Ishikawa (cell line): ENCODE measurements at regions not wholly inside any gene's neighbourhood (a gene's known extent, or its start where the extent isn't known, plus 50 kb on each side); places are given as distances from the start of the nearest gene placed in this dataset.
A peak's percentile ranks its signal among the peaks of the same experiment; 100 is the strongest.

Experiments
- CEBPB ChIP-seq: IDR thresholded peaks from 2 replicates; pipeline ENCODE4 v1.6.1; 2012
- CREB1 ChIP-seq: IDR thresholded peaks from 2 replicates; pipeline ENCODE4 v1.6.1; 2012; ENCODE audit warnings: low read depth
- EGR1 ChIP-seq: IDR thresholded peaks from 2 replicates; pipeline ENCODE4 v1.6.1; 2012
- EP300 ChIP-seq: IDR thresholded peaks from 2 replicates; pipeline ENCODE4 v1.6.1; 2012; ENCODE audit warnings: borderline replicate concordance
- FOXM1 ChIP-seq: IDR thresholded peaks from 2 replicates; pipeline ENCODE4 v1.6.1; 2012; ENCODE audit warnings: low read depth, borderline replicate concordance
- NFIC ChIP-seq: IDR thresholded peaks from 2 replicates; pipeline ENCODE4 v1.6.1; 2012
- RAD21 ChIP-seq: IDR thresholded peaks from 2 replicates; pipeline ENCODE4 v1.6.1; 2012; ENCODE audit warnings: low read depth
- TAF1 ChIP-seq: IDR thresholded peaks from 2 replicates; pipeline ENCODE4 v1.6.1; 2012; ENCODE audit warnings: low read depth, mild to moderate bottlenecking
- TCF12 ChIP-seq: IDR thresholded peaks from 2 replicates; pipeline ENCODE4 v1.6.1; 2012; ENCODE audit warnings: low read depth
- TEAD4 ChIP-seq: IDR thresholded peaks from 2 replicates; pipeline ENCODE4 v1.6.1; 2012
- YY1 ChIP-seq: IDR thresholded peaks from 2 replicates; pipeline ENCODE4 v1.6.1; 2012; ENCODE audit warnings: low read depth
- ZBTB7A ChIP-seq: IDR thresholded peaks from 2 replicates; pipeline ENCODE4 v1.6.1; 2012; ENCODE audit warnings: low read depth
- TF ChIP-seq, protein P1 (sequence below): IDR thresholded peaks from 2 replicates; pipeline ENCODE4 v1.6.1; 2012
- TF ChIP-seq, protein P2 (sequence below): IDR thresholded peaks from 2 replicates; pipeline ENCODE4 v1.6.1; 2012; ENCODE audit warnings: low read depth, mild to moderate bottlenecking
- TF ChIP-seq, protein P3 (sequence below): IDR thresholded peaks from 2 replicates; pipeline ENCODE4 v1.6.1; 2012

DNA sequence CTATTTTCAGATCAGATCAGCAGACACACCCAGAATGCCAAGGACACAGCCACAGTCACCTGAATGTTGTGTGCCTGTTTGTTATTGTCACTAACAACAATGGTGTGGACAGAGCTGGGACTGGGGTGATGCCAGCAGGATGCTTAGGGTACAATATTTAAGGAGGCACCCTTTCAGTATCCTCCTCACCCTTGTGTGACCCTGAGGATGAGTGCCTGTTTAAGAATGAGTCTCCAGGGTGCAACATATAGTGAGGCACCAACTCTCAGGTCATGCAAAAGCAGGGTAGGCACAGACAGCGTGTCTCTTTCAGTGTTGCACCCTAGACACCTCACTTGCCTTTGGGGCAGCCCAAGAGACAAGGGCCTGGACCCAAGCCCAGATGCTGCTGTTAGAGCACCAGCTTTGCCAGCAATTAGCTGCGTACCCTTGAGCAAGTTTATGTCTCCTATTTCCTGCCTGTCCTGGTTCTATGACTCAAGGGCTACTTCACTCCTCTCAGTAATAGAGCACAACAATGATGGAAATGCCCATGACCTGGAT lies 122.6 kb downstream of the AQP9 start:
- TF ChIP-seq, protein P1, sequence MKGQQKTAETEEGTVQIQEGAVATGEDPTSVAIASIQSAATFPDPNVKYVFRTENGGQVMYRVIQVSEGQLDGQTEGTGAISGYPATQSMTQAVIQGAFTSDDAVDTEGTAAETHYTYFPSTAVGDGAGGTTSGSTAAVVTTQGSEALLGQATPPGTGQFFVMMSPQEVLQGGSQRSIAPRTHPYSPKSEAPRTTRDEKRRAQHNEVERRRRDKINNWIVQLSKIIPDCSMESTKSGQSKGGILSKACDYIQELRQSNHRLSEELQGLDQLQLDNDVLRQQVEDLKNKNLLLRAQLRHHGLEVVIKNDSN, result no peak
- TF ChIP-seq, protein P2, sequence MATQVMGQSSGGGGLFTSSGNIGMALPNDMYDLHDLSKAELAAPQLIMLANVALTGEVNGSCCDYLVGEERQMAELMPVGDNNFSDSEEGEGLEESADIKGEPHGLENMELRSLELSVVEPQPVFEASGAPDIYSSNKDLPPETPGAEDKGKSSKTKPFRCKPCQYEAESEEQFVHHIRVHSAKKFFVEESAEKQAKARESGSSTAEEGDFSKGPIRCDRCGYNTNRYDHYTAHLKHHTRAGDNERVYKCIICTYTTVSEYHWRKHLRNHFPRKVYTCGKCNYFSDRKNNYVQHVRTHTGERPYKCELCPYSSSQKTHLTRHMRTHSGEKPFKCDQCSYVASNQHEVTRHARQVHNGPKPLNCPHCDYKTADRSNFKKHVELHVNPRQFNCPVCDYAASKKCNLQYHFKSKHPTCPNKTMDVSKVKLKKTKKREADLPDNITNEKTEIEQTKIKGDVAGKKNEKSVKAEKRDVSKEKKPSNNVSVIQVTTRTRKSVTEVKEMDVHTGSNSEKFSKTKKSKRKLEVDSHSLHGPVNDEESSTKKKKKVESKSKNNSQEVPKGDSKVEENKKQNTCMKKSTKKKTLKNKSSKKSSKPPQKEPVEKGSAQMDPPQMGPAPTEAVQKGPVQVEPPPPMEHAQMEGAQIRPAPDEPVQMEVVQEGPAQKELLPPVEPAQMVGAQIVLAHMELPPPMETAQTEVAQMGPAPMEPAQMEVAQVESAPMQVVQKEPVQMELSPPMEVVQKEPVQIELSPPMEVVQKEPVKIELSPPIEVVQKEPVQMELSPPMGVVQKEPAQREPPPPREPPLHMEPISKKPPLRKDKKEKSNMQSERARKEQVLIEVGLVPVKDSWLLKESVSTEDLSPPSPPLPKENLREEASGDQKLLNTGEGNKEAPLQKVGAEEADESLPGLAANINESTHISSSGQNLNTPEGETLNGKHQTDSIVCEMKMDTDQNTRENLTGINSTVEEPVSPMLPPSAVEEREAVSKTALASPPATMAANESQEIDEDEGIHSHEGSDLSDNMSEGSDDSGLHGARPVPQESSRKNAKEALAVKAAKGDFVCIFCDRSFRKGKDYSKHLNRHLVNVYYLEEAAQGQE, result no peak
- TF ChIP-seq NFIC (no peak), ZBTB7A (no peak), YY1 (no peak), TEAD4 (no peak), TAF1 (no peak), EGR1 (no peak), CREB1 (no peak), CEBPB (no peak), FOXM1 (no peak), RAD21 (no peak)
- TF ChIP-seq, protein P3, sequence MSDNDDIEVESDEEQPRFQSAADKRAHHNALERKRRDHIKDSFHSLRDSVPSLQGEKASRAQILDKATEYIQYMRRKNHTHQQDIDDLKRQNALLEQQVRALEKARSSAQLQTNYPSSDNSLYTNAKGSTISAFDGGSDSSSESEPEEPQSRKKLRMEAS, result no peak

DNA sequence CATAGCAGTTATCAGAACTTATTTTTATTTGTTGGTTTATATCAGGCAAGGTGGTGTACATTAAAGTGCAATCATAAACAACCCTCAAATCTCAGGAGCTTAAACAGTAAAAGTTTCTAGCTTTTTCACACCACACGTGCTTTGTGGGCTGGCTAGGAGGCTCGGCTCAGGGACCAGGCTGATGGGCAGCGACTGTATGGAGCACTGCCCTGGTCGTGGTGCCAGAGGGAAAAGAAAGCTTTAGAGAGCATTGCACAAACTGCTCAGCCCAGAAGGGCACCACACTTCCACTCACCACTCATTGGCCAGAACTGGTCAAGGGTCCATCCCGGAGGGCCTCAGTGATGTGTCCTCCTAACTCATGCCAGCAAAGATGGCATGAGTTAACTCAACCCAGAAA lies 123.2 kb downstream of the AQP9 start:
- TF ChIP-seq, protein P2, result no peak
- TF ChIP-seq RAD21 (no peak), TEAD4 (no peak), CREB1 (no peak), FOXM1 (no peak), TCF12 (no peak), EP300 (no peak), NFIC (no peak), EGR1 (no peak)
- TF ChIP-seq, protein P1, result no peak

DNA sequence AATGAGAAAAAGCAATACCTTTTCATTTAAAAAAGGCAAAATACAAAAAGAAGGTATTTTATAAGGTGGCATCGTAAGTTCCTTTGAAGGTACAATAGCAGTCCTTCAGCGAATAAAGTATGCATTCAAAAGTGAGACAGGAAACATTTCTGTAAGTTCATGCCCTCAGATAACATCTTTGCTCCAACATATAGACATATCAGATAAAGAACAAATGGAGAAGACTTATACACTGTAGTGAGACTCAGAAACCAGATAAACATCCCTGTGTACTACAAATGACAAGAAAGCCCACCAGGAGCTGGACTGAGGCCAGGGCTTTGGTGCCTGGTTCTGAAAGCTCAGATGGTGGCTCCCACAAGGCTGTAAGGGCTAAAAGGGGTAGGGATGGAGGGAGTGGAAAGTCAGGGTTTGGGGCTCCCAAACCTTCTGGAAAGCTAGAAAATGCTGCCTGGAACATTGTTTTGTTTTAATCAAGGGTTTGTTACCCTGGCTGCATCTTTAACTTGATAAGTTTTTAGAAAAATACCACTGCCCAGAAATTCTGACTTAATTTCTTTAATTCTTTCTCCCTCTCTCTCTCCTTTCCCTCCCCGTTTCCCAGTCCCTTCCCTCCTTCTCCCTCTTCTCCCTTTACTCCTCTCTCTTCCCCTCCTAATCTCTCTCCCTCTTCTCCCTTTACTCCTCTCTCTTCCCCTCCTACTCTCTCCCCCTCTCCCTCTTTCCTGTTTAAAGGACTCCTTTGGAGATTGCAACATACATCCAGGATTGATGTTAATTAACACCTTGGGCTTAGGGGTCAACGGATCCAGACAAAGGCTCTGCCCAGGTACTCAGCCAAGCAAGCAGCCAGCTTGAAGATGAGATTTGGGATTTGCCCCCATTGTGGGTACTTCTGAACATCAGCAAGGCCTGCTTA lies 126.1 kb downstream of the AQP9 start:
- TF ChIP-seq CREB1 (no peak), RAD21 (no peak), CEBPB (peak; percentile 62)

DNA sequence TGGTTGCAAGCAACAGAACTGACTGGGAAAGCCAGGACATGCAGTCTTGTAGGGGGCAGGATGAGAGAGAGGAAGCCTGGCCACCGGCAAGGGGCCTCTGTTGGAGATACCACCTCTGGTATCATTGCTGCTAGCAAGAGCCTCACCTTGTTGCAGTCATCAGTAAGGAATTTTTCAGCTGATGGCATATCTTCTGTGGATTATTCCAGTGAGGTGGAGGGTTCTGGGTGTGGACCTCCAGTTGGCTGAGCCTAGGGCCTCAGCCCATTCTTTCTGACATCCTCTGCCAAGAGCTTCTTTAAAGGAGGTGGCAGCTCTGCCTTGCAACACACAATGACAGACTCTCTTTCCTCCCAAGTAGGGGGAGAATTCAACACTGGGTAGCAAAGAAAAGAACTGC lies 128.9 kb downstream of the AQP9 start:
- TF ChIP-seq, protein P1, result no peak
- TF ChIP-seq, protein P2, result no peak
- no peak for TF ChIP-seq CEBPB
- TF ChIP-seq, protein P3, result no peak
- TF ChIP-seq NFIC, result no peak
- no peak for TF ChIP-seq TCF12
- no peak for TF ChIP-seq EP300
- no peak for TF ChIP-seq TAF1
- no peak for TF ChIP-seq YY1
- TF ChIP-seq FOXM1, result no peak
